ENCODE measurements at regions not wholly inside any gene's neighbourhood (a gene's known extent, or its start where the extent isn't known, plus 50 kb on each side); places are given as distances from the start of the nearest gene placed in this dataset.

DNA sequence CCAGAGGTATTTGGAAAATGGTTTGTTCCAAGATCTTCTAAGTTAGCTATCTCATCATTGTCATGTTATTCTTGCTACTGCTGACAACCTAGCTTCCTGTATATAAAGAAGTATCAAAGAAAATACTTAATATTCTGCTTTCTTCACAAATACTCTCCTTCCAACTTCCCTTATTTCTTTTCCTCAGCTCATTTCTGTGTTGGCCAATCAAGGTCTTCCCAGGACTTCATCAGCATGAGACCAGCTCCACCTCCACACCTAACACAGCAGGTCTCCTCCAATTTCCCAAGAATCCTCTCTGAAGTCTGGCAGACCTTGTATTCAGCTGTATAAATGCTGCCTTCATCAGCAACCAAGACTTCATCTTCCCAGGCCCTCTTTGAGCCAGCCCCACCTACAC, 538.6 kb upstream of the JARID2 start:
- no peak for DNase-seq (ENCODE audit: low read depth)

DNA sequence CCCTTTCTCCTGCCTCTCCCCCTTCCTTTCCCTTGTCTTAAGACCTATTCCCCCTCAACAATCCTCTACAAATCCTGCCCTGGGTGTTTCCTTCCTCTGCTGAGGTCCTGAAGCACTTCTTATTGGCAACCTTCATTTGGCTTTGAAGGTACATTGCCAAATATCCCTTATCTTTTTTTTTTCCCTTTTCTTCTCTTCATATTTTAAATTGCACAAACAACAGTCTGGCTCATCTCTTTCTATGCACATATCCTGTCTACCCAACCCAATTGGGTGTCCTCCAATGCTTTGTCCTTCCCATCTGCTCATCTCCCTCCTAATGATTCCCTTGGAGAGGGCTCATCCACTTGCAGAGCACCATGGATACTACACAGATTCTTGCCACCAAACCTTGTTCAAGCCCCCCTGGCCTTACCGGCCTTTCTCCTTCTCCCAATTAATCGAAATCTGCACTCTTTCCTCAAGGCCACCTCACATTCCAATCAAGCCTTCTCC, 537.9 kb upstream of the JARID2 start:
- DNase-seq (ENCODE audit: low read depth) = no peak

- peak; percentile 83 for DNase-seq (ENCODE audit: low read depth)
These were observed 536.7 kb upstream of the JARID2 start for GRCh38 chr6:14709066-14709670.

GRCh38 chr6:14709900-14710299, 536.0 kb upstream of the JARID2 start:
- peak; percentile 62 for DNase-seq (ENCODE audit: low read depth)

DNA sequence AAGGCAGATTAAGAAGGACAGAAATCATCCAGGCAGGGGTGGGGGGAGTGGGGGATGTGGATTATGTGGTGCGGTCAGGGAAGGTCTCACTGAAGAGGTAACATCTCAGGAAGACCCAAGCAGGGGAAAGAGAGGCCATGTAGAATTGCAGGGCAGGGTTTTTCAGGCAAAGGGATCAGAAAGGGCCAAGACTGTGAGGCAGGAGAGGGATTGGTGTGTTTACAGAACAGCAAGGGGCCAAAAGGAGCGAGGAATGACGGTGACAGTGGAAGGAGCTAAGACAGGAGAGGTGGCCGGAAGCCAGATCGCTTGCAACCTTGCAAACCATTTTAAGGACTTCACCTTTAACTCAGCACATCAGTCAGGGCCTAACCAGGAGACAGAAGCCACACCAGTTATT, 535.4 kb upstream of the JARID2 start:
- DNase-seq (ENCODE audit: low read depth) = no peak

GRCh38 chr6:14711056-14711703, 534.7 kb upstream of the JARID2 start:
- peak; percentile 73 for DNase-seq (ENCODE audit: low read depth)

DNA sequence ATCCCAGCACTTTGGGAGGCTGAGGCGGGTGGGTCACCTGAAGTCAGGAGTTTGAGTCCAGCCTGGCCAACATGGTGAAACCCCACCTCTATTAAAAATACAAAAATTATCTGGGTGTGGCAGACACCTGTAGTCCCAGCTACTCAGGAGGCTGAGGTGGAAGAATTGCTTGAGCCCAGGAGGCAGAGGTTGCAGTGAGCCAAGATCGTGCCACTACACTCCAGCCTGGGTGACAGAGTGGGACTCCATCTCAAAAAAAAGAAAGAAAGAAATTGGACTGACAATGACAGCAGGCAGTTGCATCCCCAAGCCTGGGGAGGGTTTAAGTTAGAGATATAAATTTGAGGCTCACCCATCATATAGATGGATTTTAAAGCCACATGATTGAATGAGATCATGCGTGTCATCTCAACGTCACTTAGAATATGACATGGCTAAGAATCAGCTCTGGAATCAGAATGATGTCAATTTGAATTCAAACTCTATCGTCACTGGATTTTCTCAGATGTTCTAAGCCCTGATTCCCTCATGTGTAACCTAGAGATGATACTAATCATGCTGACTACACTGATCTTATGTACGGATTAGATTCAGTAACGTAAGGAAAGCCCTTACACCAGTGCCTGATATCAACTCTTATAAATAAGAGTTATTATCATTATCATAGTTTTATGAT, 534.0 kb upstream of the JARID2 start:
- no peak for DNase-seq (ENCODE audit: low read depth)

DNA sequence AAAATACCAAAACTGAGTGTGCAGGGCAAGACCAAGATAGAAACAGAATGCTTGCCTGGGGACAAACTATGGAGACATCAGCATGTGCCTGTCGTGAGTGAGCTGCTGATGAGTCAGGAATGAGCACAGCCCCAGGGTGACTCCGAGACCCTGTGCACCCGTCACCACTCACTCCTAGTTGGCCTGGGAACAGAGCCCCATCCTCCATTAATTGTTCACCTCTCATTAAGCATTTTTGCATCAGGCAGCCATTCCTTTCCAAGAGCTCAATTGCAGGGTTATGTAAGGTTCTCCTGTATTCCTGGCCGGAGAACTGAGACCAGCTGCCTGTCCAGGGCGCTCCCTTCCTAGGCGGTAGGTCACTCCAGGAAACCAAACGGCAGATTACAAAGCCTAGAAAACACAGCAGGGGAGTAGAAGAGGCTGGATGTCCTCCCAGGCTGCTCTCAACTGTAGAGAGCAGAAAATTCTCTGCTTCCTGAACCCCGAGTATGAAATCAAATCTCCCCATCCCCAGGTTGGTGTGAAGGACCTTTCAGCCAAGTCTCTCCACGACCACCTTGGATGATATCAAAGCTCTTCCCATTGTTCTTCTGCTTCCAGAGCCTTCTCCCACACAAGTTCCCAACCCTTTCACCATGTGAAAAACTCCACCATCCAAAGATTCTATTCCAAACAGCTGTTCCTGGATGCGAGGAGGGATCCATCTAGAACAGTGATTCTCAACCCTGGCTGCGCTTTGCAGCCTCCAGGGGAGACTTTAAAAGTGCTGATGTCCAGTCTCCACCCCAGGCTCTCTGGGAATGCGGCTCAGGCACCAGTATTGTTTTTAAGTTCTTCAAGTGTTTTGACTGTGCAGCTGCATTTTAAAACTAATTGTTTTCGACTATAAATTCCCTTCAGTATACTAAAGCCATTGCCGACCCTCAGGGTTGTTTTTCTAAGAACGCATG, 532.6 kb upstream of the JARID2 start:
- DNase-seq (ENCODE audit: low read depth) = peak; percentile 59

DNA sequence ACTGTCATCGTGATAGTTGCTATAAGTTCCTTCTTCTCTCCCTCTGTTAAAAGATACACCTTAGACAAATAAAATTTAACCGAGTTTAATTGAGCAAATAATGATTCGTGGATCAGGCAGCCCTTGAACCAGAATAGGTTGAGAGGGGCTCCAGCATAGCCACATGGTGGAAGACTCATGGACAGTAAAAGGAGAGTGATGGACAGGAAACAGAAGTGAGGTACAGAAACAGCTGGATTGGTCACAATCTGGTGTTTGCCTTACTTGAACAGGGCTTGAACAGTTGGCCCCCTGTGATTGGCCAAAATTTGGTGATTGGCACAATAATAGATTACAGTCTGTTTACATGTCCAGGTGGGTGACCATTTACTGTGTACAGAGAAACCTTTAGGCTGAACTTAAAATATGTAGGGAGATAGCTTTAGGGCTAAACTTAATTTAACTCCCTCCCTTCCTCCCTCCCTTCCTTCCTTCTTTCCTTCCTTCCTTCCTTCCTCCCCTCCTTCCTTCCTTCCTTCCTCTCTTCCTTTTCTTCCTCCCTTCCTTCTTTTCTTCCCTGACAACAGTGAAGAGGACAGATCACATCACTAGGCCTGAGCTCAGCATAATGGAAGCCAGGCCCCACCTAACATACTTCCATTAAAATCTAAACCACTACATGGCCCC, 531.8 kb upstream of the JARID2 start:
- DNase-seq (ENCODE audit: low read depth) = no peak

DNA sequence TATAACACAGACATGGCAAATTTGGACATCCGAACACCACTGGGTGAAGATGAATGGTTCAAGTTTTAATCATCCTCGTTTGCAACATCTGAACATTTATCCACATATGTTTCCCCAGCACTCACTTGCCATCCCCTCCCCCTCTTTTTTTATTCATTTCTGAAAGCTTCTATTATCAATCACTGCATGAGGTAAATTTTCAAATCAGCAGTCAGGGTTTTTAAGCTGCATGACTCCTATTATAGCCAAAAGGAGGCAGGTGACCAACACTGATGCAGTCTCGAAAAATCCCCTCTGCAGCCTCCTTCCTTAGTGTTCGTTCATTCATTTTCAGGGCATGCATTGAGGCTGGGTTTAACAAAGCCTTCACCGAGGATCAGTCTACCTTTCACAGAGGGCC, 530.8 kb upstream of the JARID2 start:
- DNase-seq (ENCODE audit: low read depth) = no peak

DNA sequence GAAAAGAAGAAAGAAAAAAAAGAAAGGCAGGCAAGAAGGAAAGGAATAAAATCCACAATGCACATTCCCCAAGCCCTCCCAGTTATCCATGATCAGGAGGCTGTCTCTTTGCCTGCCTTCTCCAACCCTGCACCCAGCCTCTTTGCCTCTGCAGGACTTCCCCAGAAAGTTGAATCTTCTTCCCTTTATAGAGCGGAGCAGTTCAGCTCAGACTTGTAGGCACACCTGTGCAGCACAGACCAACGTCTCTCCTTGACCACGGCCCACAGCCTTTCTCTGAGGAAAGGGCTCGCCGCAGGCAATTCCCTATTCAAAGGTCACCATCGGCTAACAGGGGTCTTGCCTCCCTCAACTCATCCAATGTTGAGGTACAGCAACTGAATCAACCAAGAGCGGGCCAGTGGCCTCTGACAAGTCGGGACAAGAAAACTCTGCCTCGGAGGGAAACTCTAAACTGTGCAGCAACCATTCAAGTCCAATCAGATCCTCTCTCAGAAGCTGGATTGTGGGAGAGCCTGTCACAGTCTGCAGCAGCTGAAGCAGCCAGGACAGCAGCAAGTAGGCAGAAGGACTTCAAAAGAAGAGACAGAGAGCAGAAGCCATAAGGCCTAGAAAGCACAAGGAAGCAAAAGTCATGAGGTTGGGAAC, 529.2 kb upstream of the JARID2 start:
- DNase-seq (ENCODE audit: low read depth) = no peak

DNA sequence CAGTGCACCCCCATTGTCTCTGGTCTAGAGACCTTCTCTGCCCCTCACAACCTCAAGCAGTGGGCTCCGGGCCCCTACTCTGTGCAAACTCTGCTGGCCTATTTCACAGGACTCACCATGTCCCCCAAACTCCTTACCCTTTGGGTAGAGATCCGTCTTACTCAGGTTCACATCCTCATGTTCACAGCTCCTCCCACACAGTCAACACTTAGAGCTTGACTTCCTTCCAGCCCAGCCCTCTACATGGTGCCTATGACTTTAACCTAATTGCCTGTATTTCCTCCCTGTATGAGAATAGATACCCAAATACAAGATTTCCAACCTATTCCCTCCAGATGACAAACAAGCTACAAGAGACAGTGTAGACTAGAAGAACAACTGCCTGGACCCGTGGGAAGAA, 528.6 kb upstream of the JARID2 start:
- no peak for DNase-seq (ENCODE audit: low read depth)

DNA sequence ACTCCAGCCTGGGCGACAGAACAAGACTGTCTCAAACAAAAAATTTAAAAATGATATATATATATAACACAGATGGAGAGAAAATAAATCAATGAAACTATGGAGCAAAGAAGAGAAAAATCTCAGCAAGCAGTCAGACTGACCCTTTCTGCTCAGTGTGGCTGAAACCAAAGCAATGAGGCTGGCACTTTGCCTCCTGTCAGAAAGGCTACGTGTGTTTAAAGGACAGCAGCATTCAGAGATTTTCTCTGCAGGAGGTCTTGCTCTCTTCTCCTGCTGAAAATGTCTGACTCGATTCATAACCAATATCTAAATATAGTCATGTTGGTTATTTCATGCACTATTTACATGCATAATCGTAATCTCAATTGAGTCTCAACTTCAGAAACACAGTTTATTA, 527.0 kb upstream of the JARID2 start:
- DNase-seq (ENCODE audit: low read depth) = no peak

- no peak for DNase-seq (ENCODE audit: low read depth)
These were observed 526.6 kb upstream of the JARID2 start for GRCh38 chr6:14719270-14719669.

DNA sequence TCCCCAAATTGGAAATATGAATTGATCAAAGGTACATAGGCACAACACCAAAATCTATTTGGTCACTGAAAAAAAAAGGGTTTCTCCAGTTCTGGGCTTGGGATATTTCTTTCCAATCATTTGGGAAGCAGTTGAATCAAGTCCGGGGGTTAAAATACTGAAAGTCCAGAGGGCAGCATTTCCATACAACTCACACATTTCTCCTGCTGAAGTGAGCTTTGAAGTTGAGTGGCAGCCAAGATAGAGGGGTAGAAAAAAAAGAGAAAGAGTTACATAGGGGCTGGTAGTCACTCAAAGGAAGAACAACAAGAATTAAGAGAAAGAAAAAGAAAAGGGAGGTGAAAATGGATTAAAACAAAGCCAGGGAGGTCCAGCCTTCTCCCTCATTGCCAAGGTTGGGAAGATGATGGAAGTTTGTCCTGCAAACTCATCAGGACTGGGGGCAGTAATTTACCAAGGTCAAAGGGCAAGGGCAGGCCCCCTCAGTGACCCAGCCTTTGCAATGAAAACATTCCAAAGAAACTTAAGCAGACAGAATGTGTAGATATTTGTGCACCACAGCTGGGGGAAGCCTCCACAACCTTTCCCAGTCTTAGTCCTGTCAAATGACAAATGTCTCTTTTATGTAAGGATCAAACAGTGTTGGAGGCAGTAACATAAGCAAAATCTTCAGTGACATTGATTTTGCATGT, 525.3 kb upstream of the JARID2 start:
- no peak for DNase-seq (ENCODE audit: low read depth)

- DNase-seq (ENCODE audit: low read depth) = no peak
These were observed 524.6 kb upstream of the JARID2 start for GRCh38 chr6:14721103-14721758.

DNA sequence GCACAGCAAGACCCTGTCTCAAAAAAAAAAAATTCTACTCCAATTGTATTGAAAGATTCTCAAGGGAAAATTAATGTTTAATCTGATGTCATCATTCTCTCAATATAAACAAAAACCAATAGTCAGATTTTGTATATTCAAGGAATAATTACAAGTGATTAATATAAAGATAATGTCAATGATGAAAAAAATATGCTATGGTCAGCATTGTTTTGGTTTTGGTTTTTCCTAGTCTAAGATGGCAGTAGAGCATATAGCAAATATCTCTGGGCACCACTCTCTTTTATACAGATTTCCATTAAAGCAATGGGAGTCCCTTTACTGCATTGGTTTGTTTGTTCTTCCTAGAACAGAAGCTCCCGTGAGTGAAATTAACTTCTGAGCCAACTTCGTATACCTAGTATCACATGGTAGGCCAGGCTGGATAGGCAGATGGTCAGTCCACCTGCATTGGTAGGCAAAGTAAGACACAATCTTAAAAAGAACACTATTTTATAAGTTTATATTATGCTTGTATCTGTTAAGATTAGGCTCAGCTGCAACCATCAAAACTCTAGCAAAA, 523.8 kb upstream of the JARID2 start:
- DNase-seq (ENCODE audit: low read depth) = no peak

DNA sequence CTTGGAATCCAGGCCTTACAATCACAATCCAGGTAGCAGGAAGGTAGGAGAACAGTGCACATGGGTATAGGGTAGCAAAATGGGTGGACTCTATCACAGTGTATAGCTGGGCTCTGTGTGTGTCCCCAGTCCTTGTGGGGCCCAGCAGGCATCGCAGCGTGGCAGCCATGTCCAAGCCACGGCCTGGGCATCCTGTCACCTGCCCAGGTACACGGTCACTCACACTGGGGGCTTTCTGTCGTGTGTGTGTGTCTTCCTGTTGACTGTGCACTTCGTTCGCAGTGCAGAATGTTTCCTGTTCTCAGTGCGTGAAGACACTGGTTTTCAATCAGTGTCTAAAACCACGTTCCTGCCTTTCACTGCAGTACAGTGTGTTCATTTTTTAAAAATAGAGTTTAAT, 523.2 kb upstream of the JARID2 start:
- DNase-seq (ENCODE audit: low read depth) = no peak

GRCh38 chr6:14723535-14724086, 522.3 kb upstream of the JARID2 start:
- DNase-seq (ENCODE audit: low read depth) = no peak

All from myocyte (in vitro differentiated cells).